Epithelial cell of esophagus (primary cell): ENCODE measurements at regions not wholly inside any gene's neighbourhood (a gene's known extent, or its start where the extent isn't known, plus 50 kb on each side); places are given as distances from the start of the nearest gene placed in this dataset.
"Not testable (repeated sequence)": the region's sequence is repeated elsewhere in the genome, so short reads cannot be mapped to it uniquely, and the experiment has no call there.

Source experiments
- DNase-seq: peaks from one replicate; pipeline ENCODE4 v3.0.0; 2010; ENCODE audit warnings: low read depth
- H3K4me3 ChIP-seq: 2 replicates; pipeline ENCODE4 v1.5.1; 2011; ENCODE audit warnings: mild to moderate bottlenecking, low read length, control low read depth
- TF ChIP-seq, protein P1 (sequence below): IDR thresholded peaks from 2 replicates; pipeline ENCODE4 v1.5.1; 2011; ENCODE audit warnings: low read depth, mild to moderate bottlenecking, low read length, control low read depth, inconsistent platforms; ENCODE audit not compliant: insufficient read depth; ENCODE audit errors: missing control alignments

GRCh38 chr1:213538251-213538650 lies 449.5 kb upstream of the PROX1 start:
- TF ChIP-seq, protein P1, sequence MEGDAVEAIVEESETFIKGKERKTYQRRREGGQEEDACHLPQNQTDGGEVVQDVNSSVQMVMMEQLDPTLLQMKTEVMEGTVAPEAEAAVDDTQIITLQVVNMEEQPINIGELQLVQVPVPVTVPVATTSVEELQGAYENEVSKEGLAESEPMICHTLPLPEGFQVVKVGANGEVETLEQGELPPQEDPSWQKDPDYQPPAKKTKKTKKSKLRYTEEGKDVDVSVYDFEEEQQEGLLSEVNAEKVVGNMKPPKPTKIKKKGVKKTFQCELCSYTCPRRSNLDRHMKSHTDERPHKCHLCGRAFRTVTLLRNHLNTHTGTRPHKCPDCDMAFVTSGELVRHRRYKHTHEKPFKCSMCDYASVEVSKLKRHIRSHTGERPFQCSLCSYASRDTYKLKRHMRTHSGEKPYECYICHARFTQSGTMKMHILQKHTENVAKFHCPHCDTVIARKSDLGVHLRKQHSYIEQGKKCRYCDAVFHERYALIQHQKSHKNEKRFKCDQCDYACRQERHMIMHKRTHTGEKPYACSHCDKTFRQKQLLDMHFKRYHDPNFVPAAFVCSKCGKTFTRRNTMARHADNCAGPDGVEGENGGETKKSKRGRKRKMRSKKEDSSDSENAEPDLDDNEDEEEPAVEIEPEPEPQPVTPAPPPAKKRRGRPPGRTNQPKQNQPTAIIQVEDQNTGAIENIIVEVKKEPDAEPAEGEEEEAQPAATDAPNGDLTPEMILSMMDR, result no peak
- no peak overlapping the region for H3K4me3 ChIP-seq
- no peak for DNase-seq

- H3K4me3 ChIP-seq, result no peak overlapping the region
- TF ChIP-seq, protein P1, result no peak
- DNase-seq, result no peak
Measured at GRCh38 chr1:213539464-213539863, 448.3 kb upstream of the PROX1 start.

GRCh38 chr1:213541641-213542040 lies 446.1 kb upstream of the PROX1 start:
- H3K4me3 ChIP-seq, result no peak overlapping the region
- TF ChIP-seq, protein P1, result no peak
- DNase-seq, result no peak

GRCh38 chr1:213545181-213545580 lies 442.6 kb upstream of the PROX1 start:
- not testable (repeated sequence) for H3K4me3 ChIP-seq, DNase-seq

- TF ChIP-seq, protein P1, result no peak
- DNase-seq, result no peak
- no peak overlapping the region for H3K4me3 ChIP-seq
Measured at GRCh38 chr1:213549982-213550381, 437.8 kb upstream of the PROX1 start.

GRCh38 chr1:213550804-213551203 lies 437.0 kb upstream of the PROX1 start:
- TF ChIP-seq, protein P1, result no peak
- DNase-seq, result no peak
- H3K4me3 ChIP-seq, result no peak overlapping the region

DNA sequence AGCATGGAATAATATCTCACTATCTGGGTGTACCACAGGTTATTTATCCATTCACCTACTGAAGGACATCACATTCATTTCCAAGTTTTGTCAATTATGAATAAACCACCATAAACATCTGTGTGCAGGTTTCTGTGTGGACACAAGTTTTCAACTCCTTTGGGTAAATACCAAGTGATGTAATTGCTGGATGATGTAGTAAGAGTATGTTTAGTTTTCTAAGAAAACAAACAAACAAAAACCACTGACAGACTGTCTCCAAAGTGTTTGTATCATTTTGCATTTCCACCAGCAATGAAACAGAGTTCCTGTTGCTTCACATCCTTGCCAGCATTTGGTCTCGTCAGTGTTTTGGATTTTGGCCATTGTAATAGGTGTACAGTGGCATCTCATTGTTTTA lies 435.7 kb upstream of the PROX1 start:
- DNase-seq, result no peak
- TF ChIP-seq, protein P1, result no peak

GRCh38 chr1:213560226-213560625 lies 427.5 kb upstream of the PROX1 start:
- DNase-seq, result no peak
- H3K4me3 ChIP-seq, result no peak overlapping the region
- TF ChIP-seq, protein P1, result no peak

More for the DNA sequence above, 435.7 kb upstream of the PROX1 start:
- H3K4me3 ChIP-seq, result no peak overlapping the region
